Endodermal cell (in vitro differentiated cells): ENCODE measurements at regions not wholly inside any gene's neighbourhood (a gene's known extent, or its start where the extent isn't known, plus 50 kb on each side); places are given as distances from the start of the nearest gene placed in this dataset.

Experiments used
- DNase-seq: peaks from one replicate; pipeline ENCODE4 v3.0.0-alpha.2; 2017
- H3K27ac ChIP-seq: 2 replicates; pipeline ENCODE4 v1.5.1; 2013; ENCODE audit warnings: mild to moderate bottlenecking, low read depth, low read length, moderate library complexity
- H3K27me3 ChIP-seq: 2 replicates; pipeline ENCODE4 v1.6.1; 2013; ENCODE audit warnings: mild to moderate bottlenecking, low read length, moderate library complexity; ENCODE audit not compliant: insufficient read depth, control insufficient read depth, poor library complexity, severe bottlenecking
- H3K36me3 ChIP-seq: 2 replicates; pipeline ENCODE4 v1.7.0; 2013; ENCODE audit warnings: mild to moderate bottlenecking, low read length, moderate library complexity; ENCODE audit not compliant: control insufficient read depth, insufficient read depth
- H3K4me1 ChIP-seq: one replicate; pipeline ENCODE4 v1.7.0; 2013; ENCODE audit warnings: low read length; ENCODE audit not compliant: control insufficient read depth, insufficient read depth
- H3K4me3 ChIP-seq: 2 replicates; pipeline ENCODE4 v1.5.1; 2013; ENCODE audit warnings: mild to moderate bottlenecking, low read length, moderate library complexity
- H3K9ac ChIP-seq: 2 replicates; pipeline ENCODE4 v1.6.1; 2013; ENCODE audit warnings: mild to moderate bottlenecking, low read length, moderate library complexity; ENCODE audit not compliant: poor library complexity, severe bottlenecking; ENCODE audit errors: extremely low read depth
- H3K9me3 ChIP-seq: 2 replicates; pipeline ENCODE4 v1.6.1; 2013; ENCODE audit warnings: mild to moderate bottlenecking, low read length, moderate library complexity; ENCODE audit not compliant: control insufficient read depth
- H3K27ac Mint-ChIP-seq: 2 replicates; pipeline ENCODE4 v1.8.0; 2020; ENCODE audit warnings: mixed read lengths
- H3K27me3 Mint-ChIP-seq: 2 replicates; pipeline ENCODE4 v1.8.0; 2021; ENCODE audit warnings: mild to moderate bottlenecking, mixed read lengths; ENCODE audit not compliant: insufficient read depth
- H3K36me3 Mint-ChIP-seq: 2 replicates; pipeline ENCODE4 v1.8.0; 2020; ENCODE audit warnings: low read depth, mixed read lengths
- H3K4me1 Mint-ChIP-seq: 2 replicates; pipeline ENCODE4 v1.8.0; 2020; ENCODE audit warnings: mixed read lengths
- H3K4me3 Mint-ChIP-seq: 2 replicates; pipeline ENCODE4 v1.8.0; 2020; ENCODE audit warnings: mild to moderate bottlenecking, moderate library complexity, mixed read lengths
- H3K9me3 Mint-ChIP-seq: 2 replicates; pipeline ENCODE4 v1.8.0; 2020; ENCODE audit warnings: mild to moderate bottlenecking, mixed read lengths
- WGBS, 2 experiments: methylation state at CpG; one replicate each; pipeline versions ENCODE4 v1.1.5 to v1.1.7; 2013; ENCODE audit warnings: missing lambda C conversion rate in 2 of 2, mixed read lengths in 1 of 2; ENCODE audit not compliant: insufficient coverage in 1 of 2, insufficient read length in 1 of 2; 5-methylcytosine and 5-hydroxymethylcytosine counted together
- TF ChIP-seq, protein P1 (sequence below): fragments of 200-600 bp; sonication (generic); conservative IDR thresholded peaks from 2 replicates; pipeline ENCODE4 v1.5.0; 2021; ENCODE audit warnings: antibody characterized with exemption, mild to moderate bottlenecking

DNA sequence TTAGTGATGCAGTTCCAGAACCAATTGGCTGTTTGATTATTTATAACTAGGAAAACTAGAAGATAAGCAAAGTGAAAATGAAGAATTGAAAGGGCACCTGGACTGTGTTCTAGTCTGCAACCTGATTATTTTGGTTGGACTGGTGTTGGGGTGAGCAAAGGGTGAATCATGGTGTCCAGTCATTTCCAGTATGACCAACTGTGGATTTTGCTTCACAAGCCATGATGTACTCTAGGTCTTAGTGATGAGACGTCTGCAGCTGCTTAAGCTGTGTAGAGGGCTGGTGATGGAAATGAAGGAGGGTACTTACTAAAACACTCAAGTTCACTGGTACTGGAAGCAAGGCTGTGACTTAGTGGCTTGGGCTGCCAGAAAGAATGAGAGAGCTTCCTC, 193.2 kb upstream of the FRMD6 start:
- H3K36me3 Mint-ChIP-seq = no peaks in the 10 kb centered on the region
- H3K27me3 ChIP-seq = no peaks in the 10 kb centered on the region
- TF ChIP-seq, protein P1, sequence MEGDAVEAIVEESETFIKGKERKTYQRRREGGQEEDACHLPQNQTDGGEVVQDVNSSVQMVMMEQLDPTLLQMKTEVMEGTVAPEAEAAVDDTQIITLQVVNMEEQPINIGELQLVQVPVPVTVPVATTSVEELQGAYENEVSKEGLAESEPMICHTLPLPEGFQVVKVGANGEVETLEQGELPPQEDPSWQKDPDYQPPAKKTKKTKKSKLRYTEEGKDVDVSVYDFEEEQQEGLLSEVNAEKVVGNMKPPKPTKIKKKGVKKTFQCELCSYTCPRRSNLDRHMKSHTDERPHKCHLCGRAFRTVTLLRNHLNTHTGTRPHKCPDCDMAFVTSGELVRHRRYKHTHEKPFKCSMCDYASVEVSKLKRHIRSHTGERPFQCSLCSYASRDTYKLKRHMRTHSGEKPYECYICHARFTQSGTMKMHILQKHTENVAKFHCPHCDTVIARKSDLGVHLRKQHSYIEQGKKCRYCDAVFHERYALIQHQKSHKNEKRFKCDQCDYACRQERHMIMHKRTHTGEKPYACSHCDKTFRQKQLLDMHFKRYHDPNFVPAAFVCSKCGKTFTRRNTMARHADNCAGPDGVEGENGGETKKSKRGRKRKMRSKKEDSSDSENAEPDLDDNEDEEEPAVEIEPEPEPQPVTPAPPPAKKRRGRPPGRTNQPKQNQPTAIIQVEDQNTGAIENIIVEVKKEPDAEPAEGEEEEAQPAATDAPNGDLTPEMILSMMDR = no peak
- no peak overlapping the region for H3K4me3 Mint-ChIP-seq
- peaks cover 30% of the 10 kb centered on the region for H3K4me1 Mint-ChIP-seq
- no peak overlapping the region for H3K27ac ChIP-seq
- peak overlapping the region; percentile 56 for H3K4me3 ChIP-seq
- 68 to 80% methylated on average over 1 of the region's 1 CpG for WGBS, 2 experiments
- no peaks in the 10 kb centered on the region for H3K36me3 ChIP-seq
- H3K9ac ChIP-seq = peak overlapping the region; percentile 4
- H3K9me3 ChIP-seq = no peaks in the 10 kb centered on the region
- peaks cover 21% of the 10 kb centered on the region for H3K4me1 ChIP-seq
- peak overlapping the region; percentile 77 for H3K27ac Mint-ChIP-seq
- H3K9me3 Mint-ChIP-seq = no peaks in the 10 kb centered on the region
- no peaks in the 10 kb centered on the region for H3K27me3 Mint-ChIP-seq
- no peak for DNase-seq

DNA sequence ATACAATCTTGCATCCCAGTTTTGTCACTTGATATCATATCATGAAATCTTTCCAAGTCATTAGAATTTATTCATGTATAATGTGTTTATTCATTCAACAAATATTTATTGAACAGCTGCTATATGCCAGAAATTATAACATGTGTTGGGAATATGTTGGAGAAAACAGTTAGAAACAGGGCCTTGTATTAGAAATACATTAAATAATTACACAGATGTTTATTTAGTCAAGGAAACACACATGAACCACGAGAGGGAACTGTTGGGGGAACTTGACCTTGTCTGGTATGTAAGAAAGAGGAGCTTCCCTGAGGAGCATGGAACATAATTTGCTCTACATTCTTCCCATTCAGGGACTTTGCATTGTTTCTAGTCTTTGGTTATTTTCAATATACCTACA, 191.7 kb upstream of the FRMD6 start:
- Histone ChIP-seq H3K27me3 (no peaks in the 10 kb centered on the region), H3K27ac (no peak overlapping the region), H3K36me3 (no peaks in the 10 kb centered on the region), H3K9me3 (no peaks in the 10 kb centered on the region), H3K4me3 (peak overlapping the region; percentile 26), H3K9ac (no peak overlapping the region), H3K4me1 (peaks cover 21% of the 10 kb centered on the region)
- no peak overlapping the region for H3K27ac Mint-ChIP-seq
- TF ChIP-seq, protein P1 = no peak
- no peak overlapping the region for H3K4me3 Mint-ChIP-seq
- no peaks in the 10 kb centered on the region for H3K9me3 Mint-ChIP-seq
- no peaks in the 10 kb centered on the region for H3K36me3 Mint-ChIP-seq
- H3K27me3 Mint-ChIP-seq = no peaks in the 10 kb centered on the region
- DNase-seq = no peak
- peaks cover 30% of the 10 kb centered on the region for H3K4me1 Mint-ChIP-seq
- WGBS, 2 experiments = 100% methylated on average over 1 of the region's 1 CpG; no CpG with 5 or more reads in 1 of the 2 experiments

DNA sequence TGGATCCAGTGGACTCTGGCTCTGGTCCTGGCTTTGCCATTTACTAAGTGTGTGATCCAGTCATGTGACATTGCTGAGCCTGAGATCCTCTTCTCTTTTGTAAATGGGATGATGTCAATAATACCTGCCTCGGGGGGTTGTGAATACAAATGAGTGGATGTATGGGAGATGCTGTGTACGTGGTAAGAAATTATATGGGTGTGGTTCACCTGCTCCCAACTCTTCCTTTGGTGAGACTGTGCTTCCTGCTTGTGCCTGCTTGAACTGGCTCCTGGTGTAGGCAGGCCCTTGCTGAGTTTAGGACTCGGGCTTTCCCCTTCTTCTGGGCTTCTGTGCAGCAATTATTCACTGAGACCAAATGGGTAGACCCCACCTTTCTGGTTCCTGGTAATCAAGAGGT, 189.5 kb upstream of the FRMD6 start:
- Mint-ChIP-seq H3K9me3 (peaks cover 4% of the 10 kb centered on the region), H3K27ac (no peak overlapping the region), H3K4me3 (no peak overlapping the region), H3K4me1 (peaks cover 30% of the 10 kb centered on the region), H3K36me3 (peaks cover 2% of the 10 kb centered on the region), H3K27me3 (no peaks in the 10 kb centered on the region)
- Histone ChIP-seq H3K9me3 (peaks cover 9% of the 10 kb centered on the region), H3K4me1 (peaks cover 21% of the 10 kb centered on the region), H3K27ac (no peak overlapping the region), H3K27me3 (no peaks in the 10 kb centered on the region), H3K9ac (no peak overlapping the region), H3K36me3 (no peaks in the 10 kb centered on the region), H3K4me3 (no peak overlapping the region)
- TF ChIP-seq, protein P1 = no peak
- DNase-seq = no peak
- WGBS, 2 experiments = 86 to 100% methylated on average over 1 to 3 of the region's 3 CpGs
